H1 (cell line): ENCODE measurements at regions not wholly inside any gene's neighbourhood (a gene's known extent, or its start where the extent isn't known, plus 50 kb on each side); places are given as distances from the start of the nearest gene placed in this dataset.

Experiments
- CTCF ChIP-seq, 3 experiments: IDR thresholded peaks; 1 replicate in 2 of 3; 2 replicates in 1 of 3; pipeline versions ENCODE4 v1.5.1 to v1.6.1; 2011; ENCODE audit warnings: low read length in 3 of 3, mild to moderate bottlenecking in 3 of 3, inconsistent platforms in 2 of 3, low read depth in 1 of 3, moderate library complexity in 1 of 3; ENCODE audit not compliant: insufficient read depth in 1 of 3; ENCODE audit errors: control extremely low read depth in 1 of 3
- EZH2 ChIP-seq: fragments of 200-600 bp; sonication (generic); IDR thresholded peaks from 2 replicates; pipeline ENCODE4 v1.7.1; 2012; ENCODE audit warnings: low read depth, mild to moderate bottlenecking, moderate library complexity, low read length, inconsistent platforms; ENCODE audit not compliant: severe bottlenecking
- JUND ChIP-seq: IDR thresholded peaks from 2 replicates; pipeline ENCODE4 v1.6.1; 2011; ENCODE audit warnings: mild to moderate bottlenecking, improper control_type of control experiment, low read length
- MAX ChIP-seq: IDR thresholded peaks from 2 replicates; pipeline ENCODE4 v1.6.1; 2012; ENCODE audit warnings: inconsistent platforms
- POLR2A ChIP-seq, 2 experiments: IDR thresholded peaks; 1 replicate in 1 of 2; 2 replicates in 1 of 2; pipeline ENCODE4 v1.6.1; 2011; ENCODE audit warnings: low read depth in 2 of 2, low read length in 2 of 2, mild to moderate bottlenecking in 2 of 2; ENCODE audit errors: control extremely low read depth in 1 of 2
- POLR2AphosphoS5 ChIP-seq: IDR thresholded peaks from 2 replicates; pipeline ENCODE4 v1.6.1; 2011; ENCODE audit warnings: low read depth, low read length
- RBBP5 ChIP-seq: IDR thresholded peaks from 2 replicates; pipeline ENCODE4 v1.7.1; 2012; ENCODE audit warnings: low read depth, mild to moderate bottlenecking, inconsistent platforms, low read length, moderate library complexity, borderline replicate concordance
- TAF1 ChIP-seq: IDR thresholded peaks from 2 replicates; pipeline ENCODE4 v1.6.1; 2011; ENCODE audit warnings: mild to moderate bottlenecking, low read depth, low read length
- YY1 ChIP-seq: IDR thresholded peaks from 2 replicates; pipeline ENCODE4 v1.6.1; 2011; ENCODE audit warnings: low read depth, mild to moderate bottlenecking, low read length
- TF ChIP-seq, protein P1 (sequence below): IDR thresholded peaks from 2 replicates; pipeline ENCODE4 v1.6.1; 2011; ENCODE audit warnings: low read length, improper control_type of control experiment

- TF ChIP-seq JUND: no peak
- TF ChIP-seq CTCF (IDR thresholded peaks at IDR 0.05; ENCODE audit: control extremely low read depth in 1 of 3, insufficient read depth in 1 of 3, low read depth in 1 of 3, low read length in 3 of 3): no peak
- TF ChIP-seq RBBP5: no peak
- TF ChIP-seq, protein P1, sequence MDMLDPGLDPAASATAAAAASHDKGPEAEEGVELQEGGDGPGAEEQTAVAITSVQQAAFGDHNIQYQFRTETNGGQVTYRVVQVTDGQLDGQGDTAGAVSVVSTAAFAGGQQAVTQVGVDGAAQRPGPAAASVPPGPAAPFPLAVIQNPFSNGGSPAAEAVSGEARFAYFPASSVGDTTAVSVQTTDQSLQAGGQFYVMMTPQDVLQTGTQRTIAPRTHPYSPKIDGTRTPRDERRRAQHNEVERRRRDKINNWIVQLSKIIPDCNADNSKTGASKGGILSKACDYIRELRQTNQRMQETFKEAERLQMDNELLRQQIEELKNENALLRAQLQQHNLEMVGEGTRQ: no peak
- no peak for TF ChIP-seq YY1
- TF ChIP-seq EZH2: no peak
- TF ChIP-seq POLR2A (IDR thresholded peaks at IDR 0.05; ENCODE audit: control extremely low read depth in 1 of 2, low read depth in 2 of 2, low read length in 2 of 2): no peak
- no peak for TF ChIP-seq POLR2AphosphoS5
- no peak for TF ChIP-seq TAF1
- TF ChIP-seq MAX: no peak
Measured at GRCh38 chr2:150917961-150918713, 343.5 kb downstream of the RBM43 start.
